ENCODE measurements at regions not wholly inside any gene's neighbourhood (a gene's known extent, or its start where the extent isn't known, plus 50 kb on each side); places are given as distances from the start of the nearest gene placed in this dataset.

- TF ChIP-seq GATA2 (IDR thresholded peaks at IDR 0.05; ENCODE audit: low read depth, low read length) (no peak), GATA3 (IDR thresholded peaks at IDR 0.05; ENCODE audit: low read depth, low read length) (no peak)
Measured at GRCh38 chr3:64905906-64906410, 218.2 kb upstream of the ADAMTS9 start.
